ENCODE measurements at regions not wholly inside any gene's neighbourhood (a gene's known extent, or its start where the extent isn't known, plus 50 kb on each side); places are given as distances from the start of the nearest gene placed in this dataset.

- DNase-seq (ENCODE audit: low read depth), result no peak
- no peak for TF ChIP-seq CTCF (IDR thresholded peaks at IDR 0.05; ENCODE audit: insufficient read depth, low read length)
- no peak overlapping the region for H3K4me3 ChIP-seq (ENCODE audit: low read depth, low read length)
Observed at GRCh38 chr9:135271425-135271824, 184.0 kb downstream of the OLFM1 start.

- no peak for DNase-seq (ENCODE audit: low read depth)
- no peak overlapping the region for H3K4me3 ChIP-seq (ENCODE audit: low read depth, low read length)
- TF ChIP-seq CTCF (IDR thresholded peaks at IDR 0.05; ENCODE audit: insufficient read depth, low read length), result no peak
Observed at GRCh38 chr9:135272608-135273007, 185.1 kb downstream of the OLFM1 start.

GRCh38 chr9:135273008-135273407 lies 185.5 kb downstream of the OLFM1 start:
- TF ChIP-seq CTCF (IDR thresholded peaks at IDR 0.05; ENCODE audit: insufficient read depth, low read length), result no peak
- DNase-seq (ENCODE audit: low read depth), result no peak
- H3K4me3 ChIP-seq (ENCODE audit: low read depth, low read length), result no peak overlapping the region

GRCh38 chr9:135275163-135275562 lies 187.7 kb downstream of the OLFM1 start:
- no peak for TF ChIP-seq CTCF (IDR thresholded peaks at IDR 0.05; ENCODE audit: insufficient read depth, low read length)
- no peak overlapping the region for H3K4me3 ChIP-seq (ENCODE audit: low read depth, low read length)
- no peak for DNase-seq (ENCODE audit: low read depth)

- no peak overlapping the region for H3K4me3 ChIP-seq (ENCODE audit: low read depth, low read length)
- DNase-seq (ENCODE audit: low read depth), result no peak
- no peak for TF ChIP-seq CTCF (IDR thresholded peaks at IDR 0.05; ENCODE audit: insufficient read depth, low read length)
Observed at GRCh38 chr9:135275571-135276289, 188.3 kb downstream of the OLFM1 start.

GRCh38 chr9:135277219-135278201 lies 190.0 kb downstream of the OLFM1 start:
- TF ChIP-seq CTCF (IDR thresholded peaks at IDR 0.05; ENCODE audit: insufficient read depth, low read length), result no peak
- DNase-seq (ENCODE audit: low read depth), result no peak
- H3K4me3 ChIP-seq (ENCODE audit: low read depth, low read length), result no peak overlapping the region

All from fibroblast of the aortic adventitia (primary cell).